ENCODE measurements at regions not wholly inside any gene's neighbourhood (a gene's known extent, or its start where the extent isn't known, plus 50 kb on each side); places are given as distances from the start of the nearest gene placed in this dataset.

- no peaks in the 10 kb centered on the region for H4K20me1 ChIP-seq (ENCODE audit: insufficient read depth, low read length)
- TF ChIP-seq EZH2 (IDR thresholded peaks at IDR 0.05; ENCODE audit: borderline replicate concordance, low read length) (no peak), CTCF (IDR thresholded peaks at IDR 0.05; ENCODE audit: low read length) (no peak)
- H3K4me2 ChIP-seq (ENCODE audit: low read length), result no peak overlapping the region
- no peak overlapping the region for H3K9ac ChIP-seq (ENCODE audit: low read length)
- H3F3A ChIP-seq (ENCODE audit: insufficient read depth, low read length), result no peaks in the 10 kb centered on the region
- H3K4me1 ChIP-seq (ENCODE audit: insufficient read depth, low read length, severe bottlenecking), result no peaks in the 10 kb centered on the region
- no peak overlapping the region for H3K27ac ChIP-seq (ENCODE audit: low read depth, low read length, poor library complexity, severe bottlenecking)
- no peaks in the 10 kb centered on the region for H3K9me3 ChIP-seq (ENCODE audit: low read length)
- H3K79me2 ChIP-seq (ENCODE audit: insufficient read depth, low read length), result no peaks in the 10 kb centered on the region
- H3K27me3 ChIP-seq (ENCODE audit: insufficient read depth, low read length), result no peaks in the 10 kb centered on the region
- no peak overlapping the region for H3K4me3 ChIP-seq (ENCODE audit: low read depth, low read length, poor library complexity, severe bottlenecking)
- no peaks in the 10 kb centered on the region for H3K36me3 ChIP-seq (ENCODE audit: insufficient read depth, low read length)
- no peaks in the 10 kb centered on the region for H3K9me2 ChIP-seq (ENCODE audit: low read depth, low read length)
- H2AFZ ChIP-seq (ENCODE audit: low read length), result no peak overlapping the region
These were observed 1165.2 kb downstream of the BRINP3 start for GRCh38 chr1:189312499-189312898.

- H3K27me3 ChIP-seq (ENCODE audit: insufficient read depth, low read length), result no peaks in the 10 kb centered on the region
- H3K4me1 ChIP-seq (ENCODE audit: insufficient read depth, low read length, severe bottlenecking), result no peaks in the 10 kb centered on the region
- H3K27ac ChIP-seq (ENCODE audit: low read depth, low read length, poor library complexity, severe bottlenecking), result no peak overlapping the region
- no peak overlapping the region for H3K4me3 ChIP-seq (ENCODE audit: low read depth, low read length, poor library complexity, severe bottlenecking)
- no peak overlapping the region for H3K4me2 ChIP-seq (ENCODE audit: low read length)
- no peak overlapping the region for H3K9ac ChIP-seq (ENCODE audit: low read length)
- H3F3A ChIP-seq (ENCODE audit: insufficient read depth, low read length), result no peaks in the 10 kb centered on the region
- H2AFZ ChIP-seq (ENCODE audit: low read length), result no peak overlapping the region
- TF ChIP-seq CTCF (IDR thresholded peaks at IDR 0.05; ENCODE audit: low read length), result no peak
- TF ChIP-seq EZH2 (IDR thresholded peaks at IDR 0.05; ENCODE audit: borderline replicate concordance, low read length), result no peak
- H3K9me2 ChIP-seq (ENCODE audit: low read depth, low read length), result no peaks in the 10 kb centered on the region
- no peaks in the 10 kb centered on the region for H3K36me3 ChIP-seq (ENCODE audit: insufficient read depth, low read length)
- no peaks in the 10 kb centered on the region for H3K79me2 ChIP-seq (ENCODE audit: insufficient read depth, low read length)
- no peaks in the 10 kb centered on the region for H3K9me3 ChIP-seq (ENCODE audit: low read length)
- H4K20me1 ChIP-seq (ENCODE audit: insufficient read depth, low read length), result no peaks in the 10 kb centered on the region
These were observed 1164.2 kb downstream of the BRINP3 start for GRCh38 chr1:189313488-189313887.

GRCh38 chr1:189315035-189315901 lies 1162.4 kb downstream of the BRINP3 start:
- Histone ChIP-seq H3K36me3 (ENCODE audit: insufficient read depth, low read length) (no peaks in the 10 kb centered on the region), H3K79me2 (ENCODE audit: insufficient read depth, low read length) (no peaks in the 10 kb centered on the region), H3K27ac (ENCODE audit: low read depth, low read length, poor library complexity, severe bottlenecking) (no peak overlapping the region), H3K4me2 (ENCODE audit: low read length) (no peak overlapping the region), H3K9me3 (ENCODE audit: low read length) (no peaks in the 10 kb centered on the region), H3F3A (ENCODE audit: insufficient read depth, low read length) (no peaks in the 10 kb centered on the region), H2AFZ (ENCODE audit: low read length) (no peak overlapping the region), H4K20me1 (ENCODE audit: insufficient read depth, low read length) (no peaks in the 10 kb centered on the region), H3K9me2 (ENCODE audit: low read depth, low read length) (no peaks in the 10 kb centered on the region), H3K9ac (ENCODE audit: low read length) (no peak overlapping the region), H3K27me3 (ENCODE audit: insufficient read depth, low read length) (no peaks in the 10 kb centered on the region), H3K4me3 (ENCODE audit: low read depth, low read length, poor library complexity, severe bottlenecking) (no peak overlapping the region), H3K4me1 (ENCODE audit: insufficient read depth, low read length, severe bottlenecking) (no peaks in the 10 kb centered on the region)
- TF ChIP-seq CTCF (IDR thresholded peaks at IDR 0.05; ENCODE audit: low read length), result no peak
- no peak for TF ChIP-seq EZH2 (IDR thresholded peaks at IDR 0.05; ENCODE audit: borderline replicate concordance, low read length)
